Activated CD4-positive, alpha-beta T cell treated with anti-CD3 and anti-CD28 coated beads, Interleukin-2, Interleukin-6, amounts not matched to agents 100 ng/mL and 50 ng/mL, durations not matched to agents 16 hours and 8 hours (primary cell): ENCODE measurements at regions not wholly inside any gene's neighbourhood (a gene's known extent, or its start where the extent isn't known, plus 50 kb on each side); places are given as distances from the start of the nearest gene placed in this dataset.

Experiments
- DNase-seq: peaks from one replicate; pipeline ENCODE4 v3.0.0-alpha.2; 2020

DNA sequence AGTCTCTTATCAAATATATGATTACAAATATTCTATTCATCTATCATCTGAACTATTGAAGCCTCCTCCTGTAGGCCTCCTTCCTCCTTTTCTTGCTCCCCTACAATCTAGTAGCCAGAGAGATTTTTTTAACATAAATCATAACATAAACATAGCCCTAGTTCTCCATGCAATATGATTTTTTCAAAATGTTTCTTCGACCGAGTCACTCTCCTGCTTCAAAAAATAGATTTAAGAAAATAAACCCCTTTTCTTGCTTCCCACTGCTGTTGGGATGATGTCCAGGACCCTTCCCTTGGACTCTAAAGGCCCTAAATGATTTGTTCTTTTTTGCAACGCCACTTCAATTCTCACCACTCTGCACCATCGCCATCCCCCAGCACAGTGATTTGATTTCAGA lies 319.7 kb upstream of the TSHZ3 start:
- no peak for DNase-seq

DNA sequence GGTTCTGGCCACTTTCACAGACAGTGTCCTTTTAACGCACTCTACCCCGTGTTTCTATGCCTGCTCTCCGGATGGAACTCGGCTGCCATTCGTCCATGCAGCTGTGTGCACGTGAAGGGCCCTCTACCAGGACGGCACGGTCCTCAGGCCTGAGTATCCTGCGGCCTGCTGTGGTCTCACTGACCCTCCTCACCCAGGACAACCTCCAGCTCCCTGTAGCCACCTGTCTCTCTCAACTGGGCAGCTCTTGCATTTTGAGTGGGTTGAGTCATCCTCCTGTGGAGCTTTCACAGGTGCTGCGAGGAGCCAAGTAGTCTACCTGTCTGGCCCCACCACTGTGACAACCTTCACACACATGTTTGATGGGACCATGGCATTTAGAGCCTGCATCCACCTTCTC lies 321.7 kb upstream of the TSHZ3 start:
- no peak for DNase-seq

DNA sequence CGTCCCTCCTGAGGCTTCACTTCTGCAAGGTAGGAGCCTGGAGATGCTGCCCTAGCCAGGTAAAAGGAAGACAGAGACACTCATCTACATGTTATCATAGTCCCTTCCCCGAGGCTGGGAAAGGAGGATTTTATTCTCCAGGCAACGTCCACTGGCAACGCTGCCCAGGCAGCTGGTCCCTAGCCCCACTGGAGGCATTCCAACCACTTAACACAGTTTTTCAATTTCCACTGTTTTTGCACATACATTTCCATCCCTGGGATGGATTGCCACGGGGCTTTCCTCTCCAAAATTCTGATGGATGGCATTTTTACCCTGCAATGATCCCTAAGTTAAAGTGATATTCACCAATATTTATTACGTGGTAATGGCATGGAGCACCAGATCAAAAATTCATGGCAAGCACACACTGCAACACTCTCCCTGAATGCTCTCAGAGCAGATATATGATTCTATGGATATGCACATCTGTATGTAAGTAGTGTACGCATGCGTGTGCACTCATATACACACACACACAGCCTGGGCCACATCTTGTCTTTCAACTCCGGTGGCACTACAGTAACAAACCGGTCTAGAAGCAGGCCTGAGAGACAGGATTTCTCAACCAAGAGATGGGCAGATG lies 322.3 kb upstream of the TSHZ3 start:
- DNase-seq, result no peak

DNA sequence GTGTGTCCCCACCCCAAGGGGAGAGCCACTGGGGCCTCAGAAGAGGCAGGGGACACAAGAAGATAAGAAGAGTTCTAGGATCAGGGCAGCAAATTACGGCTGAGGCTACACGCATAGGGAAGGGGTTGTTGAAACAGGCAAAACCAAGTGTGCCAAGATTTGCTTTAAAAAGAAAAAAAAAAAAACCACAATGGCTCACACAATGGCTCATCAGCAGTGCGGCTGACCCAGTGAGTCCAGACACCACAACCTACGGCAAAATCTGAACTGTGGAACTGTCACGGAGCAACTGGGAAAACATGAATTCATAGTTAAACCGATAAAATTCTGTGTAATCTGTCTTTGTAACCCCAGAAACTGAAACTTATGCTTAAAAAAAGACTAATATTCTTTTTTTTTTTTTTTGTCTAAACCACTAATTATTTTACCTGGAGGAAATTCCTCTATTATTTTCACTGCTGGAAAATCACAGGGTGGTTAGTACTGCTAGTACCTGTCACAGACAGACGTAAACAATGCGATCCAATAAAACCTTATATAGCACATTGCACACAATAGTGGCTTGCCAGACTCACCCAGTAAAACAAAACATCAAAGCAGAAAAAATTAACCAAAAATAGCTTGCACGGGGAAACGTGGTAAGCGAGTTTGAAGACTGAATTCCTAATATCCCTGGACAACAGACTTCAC lies 325.4 kb upstream of the TSHZ3 start:
- no peak for DNase-seq

DNA sequence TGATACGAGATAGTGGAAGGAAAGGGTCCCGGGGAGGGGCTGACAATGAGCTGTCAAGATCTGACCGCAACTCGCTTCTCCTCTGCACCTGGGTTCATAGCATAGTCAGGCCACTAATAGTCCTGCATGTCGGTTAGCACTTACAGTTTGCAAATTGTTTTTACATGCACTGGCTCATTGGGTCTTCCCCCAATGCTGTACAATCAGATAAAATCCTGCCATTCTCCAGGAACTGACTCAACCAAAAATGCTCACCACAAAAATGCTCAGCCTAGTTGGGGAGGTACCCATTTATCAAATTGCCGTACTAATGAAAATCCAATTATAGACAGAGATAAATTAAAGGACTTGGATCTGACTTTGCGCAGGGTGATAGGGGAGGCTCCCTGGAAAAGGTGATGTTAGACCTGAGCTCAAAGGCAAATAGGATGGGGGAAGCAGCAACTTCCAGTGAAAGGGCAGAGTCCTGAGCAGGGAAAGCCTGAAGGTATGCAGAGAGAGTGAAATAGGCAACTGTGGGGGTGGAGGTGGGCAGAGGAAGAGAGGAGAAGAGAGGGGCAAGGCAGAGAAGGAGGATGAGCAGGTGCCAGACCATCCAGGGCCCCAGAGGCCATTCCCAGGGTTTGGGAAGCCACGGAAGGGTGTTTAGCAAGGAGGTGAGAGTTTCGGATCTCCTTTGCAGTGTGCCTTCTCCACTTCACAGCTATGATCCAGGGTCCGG lies 326.1 kb upstream of the TSHZ3 start:
- no peak for DNase-seq

DNA sequence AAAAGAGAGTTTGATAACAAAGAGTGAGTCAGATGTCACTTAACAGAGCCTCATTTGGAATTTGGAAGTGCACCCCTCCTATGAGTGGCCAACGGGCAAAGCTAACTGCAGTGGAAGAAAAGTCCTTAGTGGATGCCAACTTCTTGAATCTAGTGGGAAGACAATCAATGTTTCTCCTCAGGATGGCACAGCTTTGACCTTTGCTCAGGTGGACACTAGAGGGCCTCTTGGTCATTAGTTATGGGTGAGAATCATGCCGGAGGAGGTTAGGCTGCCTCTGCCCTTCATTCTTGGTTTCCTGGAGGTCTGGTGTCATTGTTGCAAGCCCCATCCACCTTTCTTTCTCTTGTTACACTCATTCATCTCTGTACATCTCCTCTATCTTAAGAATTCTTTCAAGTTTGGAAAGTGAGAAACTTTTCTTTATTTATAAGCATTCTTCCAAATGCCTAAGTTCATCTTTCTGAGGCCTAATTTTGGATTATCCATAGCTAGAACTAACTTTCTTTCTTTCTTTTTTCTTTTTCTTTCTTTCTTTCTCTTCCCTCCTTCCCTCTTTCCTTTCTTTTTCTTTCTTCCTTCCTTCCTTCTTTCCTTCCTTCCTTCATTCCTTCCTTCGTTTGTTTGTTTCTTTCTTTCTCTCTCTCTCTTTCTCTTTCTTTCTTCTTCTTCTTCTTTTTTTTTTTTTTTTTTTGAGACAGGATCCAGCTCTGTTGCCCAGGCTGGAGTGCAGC lies 327.2 kb upstream of the TSHZ3 start:
- DNase-seq, result peak; percentile 10

DNA sequence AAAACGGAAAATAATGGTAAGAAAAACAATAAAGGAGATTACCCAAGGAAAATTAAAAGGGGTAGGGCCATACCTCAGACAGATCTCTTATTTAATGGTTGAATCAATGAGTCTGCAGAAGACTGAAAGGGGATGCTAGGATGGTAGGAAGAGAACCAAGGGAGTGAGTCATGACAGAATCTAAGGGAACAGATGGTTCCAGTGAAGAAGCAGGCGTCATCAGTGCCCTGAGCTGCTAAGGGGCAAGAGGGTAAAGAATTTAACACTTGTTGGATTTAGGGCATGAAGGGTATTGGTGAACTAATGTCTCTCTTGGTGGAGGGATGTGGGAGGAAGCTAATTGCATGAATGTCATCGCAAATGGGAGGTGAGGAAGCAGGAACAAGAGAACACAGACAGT lies 329.2 kb upstream of the TSHZ3 start:
- DNase-seq, result no peak

DNA sequence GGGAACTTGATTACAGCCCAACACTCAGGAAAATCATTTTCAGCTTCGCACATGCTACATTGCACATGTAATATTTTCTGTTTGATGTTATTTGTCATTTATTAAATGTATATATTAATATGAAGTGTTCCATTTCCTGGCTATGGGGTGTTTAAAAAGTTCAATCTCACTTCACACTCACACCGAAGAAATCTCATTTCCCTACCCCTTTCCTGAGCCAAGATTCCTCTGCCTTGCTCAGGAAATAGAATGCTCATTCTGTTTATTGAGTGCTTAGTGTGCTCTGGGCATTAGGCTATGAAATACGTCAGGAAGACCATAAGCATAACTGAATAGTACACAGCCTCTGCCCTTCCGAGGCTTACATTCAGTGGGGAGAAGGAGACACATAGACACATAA lies 331.9 kb upstream of the TSHZ3 start:
- DNase-seq, result no peak

DNA sequence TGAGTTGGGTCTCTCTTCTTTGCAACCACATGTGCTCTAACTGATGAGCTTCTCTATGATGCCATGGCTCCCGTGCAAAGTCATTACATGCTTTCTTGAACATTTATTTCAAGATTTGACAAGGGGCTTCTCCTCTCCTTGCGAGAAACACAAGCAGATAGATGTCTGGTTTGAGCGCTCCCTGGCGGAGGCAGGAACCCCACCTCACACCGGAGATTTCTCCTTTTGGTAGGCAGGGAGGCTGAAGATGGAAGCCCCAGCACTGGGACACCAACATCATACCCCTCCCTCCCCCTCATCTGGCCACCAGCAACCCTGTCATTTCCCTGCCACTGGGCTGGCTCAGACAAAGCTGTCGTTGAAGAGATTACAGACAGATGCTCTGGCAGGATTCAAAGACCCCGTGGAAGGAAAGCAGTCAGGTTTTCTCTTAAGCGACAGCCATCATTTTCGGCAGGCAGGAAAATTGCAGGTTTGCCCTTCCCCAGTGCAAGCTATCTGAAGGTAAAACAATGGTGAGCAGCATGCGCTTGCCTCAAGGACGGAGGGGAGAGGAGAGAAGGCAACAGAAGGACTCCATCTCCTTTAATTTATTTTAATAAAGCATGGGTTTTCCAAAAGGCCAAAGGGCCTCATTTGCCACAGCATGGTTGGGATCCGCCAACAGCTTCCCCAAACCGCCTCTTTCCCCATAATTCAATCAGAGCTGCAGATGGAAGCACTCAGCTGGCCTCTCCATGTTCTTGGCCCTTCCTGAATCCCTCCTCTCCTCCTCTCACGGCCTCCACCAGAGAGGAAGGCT lies 344.1 kb upstream of the TSHZ3 start:
- DNase-seq, result no peak

DNA sequence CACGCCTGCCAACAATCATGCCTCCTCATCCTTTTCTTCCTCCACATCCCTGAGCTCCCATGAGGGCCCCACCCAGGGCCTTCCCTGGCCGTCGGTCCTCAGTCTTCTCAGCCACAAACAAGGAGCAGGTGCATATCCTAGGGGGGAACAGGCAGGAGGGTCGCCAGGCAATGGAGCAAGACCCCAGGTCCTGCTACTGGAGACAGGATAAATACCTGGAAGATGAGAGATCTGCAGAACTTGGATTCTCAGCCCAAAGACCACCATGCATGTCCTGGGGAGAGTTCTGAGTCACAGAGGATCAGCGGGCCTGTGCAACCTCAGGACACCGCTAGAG lies 344.7 kb upstream of the TSHZ3 start:
- DNase-seq, result no peak

DNA sequence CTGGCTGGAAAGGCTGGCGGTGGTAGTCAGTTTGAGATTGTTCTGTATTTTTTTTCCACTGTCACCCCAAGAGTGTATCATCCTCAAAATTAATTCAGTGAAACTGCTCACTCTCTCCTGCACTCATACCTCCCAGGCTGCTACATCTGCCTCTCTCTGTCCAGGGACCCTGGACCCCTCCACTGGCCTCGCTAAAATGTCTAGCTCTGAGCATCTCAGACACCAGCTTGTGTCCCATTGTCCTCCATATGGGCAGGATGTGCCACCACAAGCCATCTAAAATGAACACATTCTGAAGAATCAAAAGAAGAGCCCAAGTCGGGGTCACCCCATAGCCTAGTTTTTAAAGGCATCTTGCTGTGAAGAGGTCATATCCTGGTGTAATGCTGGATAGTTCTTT lies 345.5 kb upstream of the TSHZ3 start:
- DNase-seq, result no peak

DNA sequence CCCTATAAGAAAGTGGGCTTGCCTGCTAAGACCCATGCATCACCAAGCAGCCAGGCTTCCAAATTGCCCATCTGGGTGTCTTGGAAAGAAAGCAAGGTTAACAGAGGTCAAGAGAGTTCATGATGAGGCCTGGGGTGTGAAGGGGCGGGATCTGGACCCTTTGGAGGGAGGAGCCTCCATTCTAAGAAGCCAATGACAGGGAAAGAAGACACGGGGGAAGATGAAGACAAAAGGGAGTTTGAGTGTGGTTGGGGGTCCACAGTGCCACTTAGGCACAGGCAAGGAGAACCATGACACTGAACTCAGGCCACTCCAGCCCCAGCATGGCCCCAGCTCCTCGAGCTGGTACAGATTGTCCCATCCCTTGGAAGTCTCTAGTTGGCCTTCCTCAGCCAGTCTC lies 350.2 kb upstream of the TSHZ3 start:
- DNase-seq, result no peak

DNA sequence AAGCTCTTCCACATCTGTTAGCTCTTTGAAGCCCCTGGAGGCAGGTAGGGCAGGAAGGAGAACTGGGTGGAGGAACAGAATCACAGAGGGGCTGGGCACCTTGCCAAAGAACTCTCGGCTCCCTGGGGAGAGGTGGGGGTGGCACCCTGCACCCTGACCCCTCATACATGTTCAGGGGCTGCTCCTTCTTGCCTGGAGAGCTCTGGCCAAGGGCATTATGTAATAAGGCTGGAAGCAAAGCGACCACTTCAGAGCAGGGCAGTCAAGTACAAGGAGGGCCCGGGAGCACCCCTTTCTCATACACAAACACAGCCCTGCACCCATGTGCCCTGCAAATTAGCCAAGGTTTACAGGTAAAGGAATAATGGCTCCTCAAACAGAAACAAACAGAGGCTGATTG lies 351.9 kb upstream of the TSHZ3 start:
- DNase-seq, result no peak

DNA sequence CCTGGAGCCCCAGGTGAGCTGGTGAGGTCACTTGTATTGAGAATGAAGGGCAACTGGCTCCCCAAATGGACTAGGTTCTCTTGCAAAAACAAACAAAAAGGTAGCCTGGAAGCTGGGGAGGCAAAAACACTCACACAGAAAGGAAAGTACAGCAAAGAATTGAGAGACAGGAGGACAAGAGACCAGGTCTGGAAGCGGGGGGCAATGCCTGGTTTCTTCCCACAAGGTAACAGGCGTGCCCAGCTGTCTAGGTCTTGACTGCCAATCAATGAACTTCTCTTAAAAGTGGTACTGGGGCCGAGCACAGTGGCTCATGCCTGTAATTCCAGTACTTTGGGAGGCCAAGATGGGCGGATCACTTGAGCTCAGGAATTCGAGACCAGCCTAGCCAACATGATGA lies 356.4 kb upstream of the TSHZ3 start:
- no peak for DNase-seq

DNA sequence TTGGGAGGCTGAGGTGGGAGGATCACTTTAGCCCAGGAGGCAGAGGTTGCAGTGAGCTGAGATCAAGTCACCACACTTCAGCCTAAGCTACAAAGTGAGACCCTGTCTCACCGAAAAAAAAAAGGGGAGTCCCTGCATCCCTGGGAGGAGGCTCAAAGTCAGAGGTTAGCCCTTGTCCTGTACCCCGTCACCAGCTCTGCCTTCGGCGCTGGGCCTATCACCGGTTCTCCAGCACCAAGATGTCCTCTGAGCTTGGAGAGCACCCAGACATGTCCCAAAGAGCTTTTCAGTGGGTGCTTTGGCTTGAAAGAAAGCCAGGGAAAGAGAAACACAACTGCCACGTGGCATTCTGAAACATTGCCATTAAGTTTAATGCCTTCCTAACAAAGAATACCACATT lies 356.9 kb upstream of the TSHZ3 start:
- no peak for DNase-seq

DNA sequence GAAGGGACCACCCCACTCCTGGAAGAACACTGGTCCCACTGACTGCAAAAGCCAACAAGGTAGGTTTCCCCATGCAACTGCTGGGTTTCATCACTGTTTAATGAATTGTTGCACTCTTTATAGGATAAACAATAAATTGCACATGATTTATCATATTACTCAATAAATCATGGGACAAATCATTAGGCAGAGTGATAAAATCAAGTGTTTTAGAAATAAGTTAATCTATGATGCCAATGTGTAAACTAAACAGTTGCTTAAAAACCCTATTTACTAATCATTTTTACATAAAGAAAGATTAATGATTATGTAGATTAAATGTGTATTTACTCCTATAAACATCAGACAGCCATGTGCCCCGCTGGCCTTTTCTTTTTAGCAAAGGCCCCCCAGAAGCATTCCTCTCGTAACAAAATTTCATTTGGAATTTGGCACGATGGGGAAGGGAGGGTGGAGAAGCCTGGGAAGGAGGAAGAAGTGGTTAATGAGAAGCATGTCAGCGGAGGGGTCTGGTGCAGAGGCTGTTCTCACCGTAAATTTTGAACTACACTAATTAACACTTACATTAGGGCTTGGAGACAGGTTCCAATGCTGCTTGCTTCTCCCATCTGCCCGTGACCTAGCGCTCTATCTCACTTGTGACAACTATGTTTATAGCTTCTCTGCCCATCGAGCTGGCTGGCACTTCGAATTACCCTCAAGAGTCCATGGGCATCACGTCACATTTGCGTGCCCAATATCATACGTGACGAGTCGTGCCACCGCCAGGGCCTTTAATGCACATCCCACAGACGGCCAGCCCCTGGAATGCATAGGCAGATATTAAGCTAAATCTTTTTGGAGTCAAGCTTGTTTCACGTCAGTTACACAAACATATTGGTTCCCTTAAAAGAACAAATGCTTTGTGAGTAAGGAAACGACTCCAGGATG lies 357.7 kb upstream of the TSHZ3 start:
- DNase-seq, result no peak

DNA sequence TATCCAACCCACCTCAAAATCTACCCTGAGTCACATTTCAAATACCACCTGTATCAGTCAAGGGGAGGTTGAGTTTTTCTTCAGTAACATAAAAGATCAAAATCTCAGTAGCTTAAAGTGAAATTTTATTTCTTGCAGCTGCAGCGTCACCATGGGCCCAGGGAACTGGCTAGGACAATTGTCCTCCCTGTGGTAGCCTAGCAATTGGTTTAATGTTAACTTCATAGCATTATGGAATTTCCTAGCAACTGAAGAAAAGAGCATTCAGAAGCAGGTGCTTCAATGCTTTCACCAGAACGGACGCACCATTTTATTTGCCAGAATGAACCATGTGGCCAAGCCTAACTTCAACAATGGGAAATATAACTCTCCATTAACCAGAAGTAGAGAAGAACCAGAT lies 359.3 kb upstream of the TSHZ3 start:
- no peak for DNase-seq

DNA sequence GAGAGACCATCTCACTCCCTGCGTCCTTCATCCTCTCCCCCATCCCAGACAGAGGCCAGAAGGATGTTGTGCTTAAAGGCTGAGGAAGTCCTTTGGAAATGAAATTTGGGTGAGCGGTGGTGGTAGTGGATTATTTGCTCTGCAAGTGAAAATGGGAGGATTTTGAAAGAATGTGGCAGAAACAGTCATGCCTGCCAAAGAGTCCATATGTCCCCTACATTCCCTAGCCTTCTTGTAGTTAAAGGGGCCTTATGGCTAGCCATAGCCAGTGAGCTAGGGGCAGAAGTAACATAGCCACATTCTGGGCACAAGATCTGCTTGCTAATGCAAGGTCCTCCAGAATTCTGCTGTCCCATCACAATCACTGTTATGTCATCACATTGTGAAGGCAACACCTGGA lies 360.2 kb upstream of the TSHZ3 start:
- DNase-seq, result no peak

DNA sequence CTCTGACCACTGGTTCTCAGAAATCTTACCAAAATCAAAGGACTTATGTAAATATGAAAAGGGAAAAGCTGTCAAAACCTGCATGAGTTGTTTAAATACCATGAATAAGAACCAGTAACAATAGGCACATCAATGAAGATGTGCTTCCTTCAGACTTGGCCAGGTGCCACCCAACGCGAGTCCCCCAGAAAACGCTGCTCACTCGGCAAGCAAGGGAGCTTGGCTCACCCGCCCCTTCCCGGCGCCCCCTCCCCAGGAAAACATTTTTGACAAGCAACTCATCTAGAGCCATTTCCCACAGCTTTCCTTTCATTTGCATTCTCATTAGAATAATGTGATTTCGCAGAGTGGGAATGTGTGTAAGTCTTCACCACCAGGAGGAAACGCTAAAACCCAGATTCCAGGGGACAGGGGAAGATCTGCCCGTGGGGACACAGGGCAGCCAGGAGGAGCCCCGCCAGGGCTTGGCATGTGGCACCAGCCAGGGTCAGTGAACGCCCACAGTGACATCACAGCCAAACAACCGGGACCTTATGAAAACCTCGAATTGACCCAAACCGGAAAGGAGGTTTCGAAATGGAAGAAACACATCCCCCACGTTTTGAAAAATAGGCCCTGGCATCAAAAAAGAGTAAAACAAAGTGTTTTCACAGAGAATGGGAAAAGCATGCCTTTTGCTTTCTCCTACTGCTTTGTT lies 366.2 kb upstream of the TSHZ3 start:
- DNase-seq, result no peak

DNA sequence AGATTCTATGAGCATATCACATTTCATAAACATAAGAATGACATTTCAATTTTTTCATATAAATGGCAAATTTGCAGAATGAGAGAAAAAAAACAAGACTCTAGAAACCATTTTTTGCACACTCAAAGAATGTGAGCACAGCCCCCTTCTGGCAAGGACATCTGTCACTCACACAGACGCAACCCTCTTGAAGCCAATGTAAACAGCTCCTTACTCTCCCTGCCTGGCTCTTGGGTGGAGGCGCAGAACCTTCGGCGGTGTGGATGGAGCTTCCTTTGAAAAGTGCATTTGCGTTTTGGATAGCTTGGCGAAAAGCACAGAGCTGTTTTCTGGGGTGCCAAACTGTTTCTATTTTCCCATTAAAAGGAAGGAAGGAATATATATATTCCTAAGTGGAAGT lies 367.6 kb upstream of the TSHZ3 start:
- no peak for DNase-seq

DNA sequence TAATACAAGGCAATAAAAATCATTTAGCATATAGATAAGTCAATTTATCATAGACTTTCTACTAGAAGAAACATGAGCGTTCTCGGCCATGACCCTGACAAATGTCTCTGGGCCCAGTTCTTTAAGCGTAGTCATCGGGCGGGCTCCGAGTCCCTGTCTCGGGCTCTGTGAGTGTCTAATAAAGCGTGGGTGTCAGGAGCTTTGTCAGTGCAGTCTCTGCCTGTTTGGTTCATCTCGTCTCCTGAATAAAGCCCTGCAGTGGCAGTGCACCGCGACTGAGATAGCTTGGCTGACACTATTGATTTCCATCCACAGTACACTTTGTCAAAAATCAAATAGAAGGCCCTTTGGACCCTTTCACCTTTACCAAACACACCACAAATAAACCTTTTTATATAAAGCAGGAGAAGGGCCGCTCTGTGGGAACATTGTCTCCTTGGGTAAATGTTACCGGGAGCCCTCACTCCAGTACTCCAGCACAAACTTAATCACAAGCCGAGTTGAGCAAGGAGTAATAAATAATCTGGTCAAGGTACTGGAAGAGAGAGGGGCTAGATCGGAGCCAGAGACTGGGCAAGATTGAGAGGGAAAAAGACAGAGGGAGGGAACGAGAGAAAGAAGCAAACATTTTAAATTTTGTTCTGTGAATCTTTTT lies 368.2 kb upstream of the TSHZ3 start:
- no peak for DNase-seq
